ENCODE measurements at regions not wholly inside any gene's neighbourhood (a gene's known extent, or its start where the extent isn't known, plus 50 kb on each side); places are given as distances from the start of the nearest gene placed in this dataset.
A peak's percentile ranks its signal among the peaks of the same experiment; 100 is the strongest.

- TF ChIP-seq CTCF (IDR thresholded peaks at IDR 0.05) (peak in 4 of 6 experiments; percentile 11 to 51 (median 40)), POLR2AphosphoS5 (IDR thresholded peaks at IDR 0.05) (no peak), EP300 (IDR thresholded peaks at IDR 0.05) (no peak)
Observed at GRCh38 chr4:24736066-24736465, 59.3 kb upstream of the SOD3 start.

All from upper lobe of left lung (tissue), 4 donors.